A549 (cell line): ENCODE measurements at regions not wholly inside any gene's neighbourhood (a gene's known extent, or its start where the extent isn't known, plus 50 kb on each side); places are given as distances from the start of the nearest gene placed in this dataset.

Source experiments
- CEBPB ChIP-seq, 2 experiments: fragments of >200 bp in 1 of 2; sonication (Bioruptor Twin) in 1 of 2; formaldehyde crosslinking in 1 of 2; IDR thresholded peaks; 2 replicates each; pipeline ENCODE4 v1.6.1; 2012 to 2016
- CTCF ChIP-seq: fragments of >200 bp; sonication (Bioruptor Twin); formaldehyde crosslinking; IDR thresholded peaks from 3 replicates; pipeline ENCODE4 v1.5.1; 2016
- FOSB ChIP-seq: fragments of 250-450 bp; sonication (Bioruptor Pico); IDR thresholded peaks from 2 replicates; pipeline ENCODE4 v1.5.0; 2020; ENCODE audit warnings: mild to moderate bottlenecking, moderate library complexity
- GATA3 ChIP-seq: IDR thresholded peaks from 2 replicates; pipeline ENCODE4 v1.6.1; 2012; ENCODE audit warnings: borderline replicate concordance
- JUN ChIP-seq, 2 experiments: fragments of >200 bp; sonication (Bioruptor Twin); formaldehyde crosslinking; IDR thresholded peaks; 2 replicates in 1 of 2; 3 replicates in 1 of 2; pipeline ENCODE4 v1.6.1; 2016 to 2017
- RFX5 ChIP-seq: fragments of 450-650 bp; IDR thresholded peaks from 2 replicates; pipeline ENCODE4 v1.7.1; 2014; ENCODE audit warnings: antibody characterized with exemption, mild to moderate bottlenecking, moderate library complexity

DNA sequence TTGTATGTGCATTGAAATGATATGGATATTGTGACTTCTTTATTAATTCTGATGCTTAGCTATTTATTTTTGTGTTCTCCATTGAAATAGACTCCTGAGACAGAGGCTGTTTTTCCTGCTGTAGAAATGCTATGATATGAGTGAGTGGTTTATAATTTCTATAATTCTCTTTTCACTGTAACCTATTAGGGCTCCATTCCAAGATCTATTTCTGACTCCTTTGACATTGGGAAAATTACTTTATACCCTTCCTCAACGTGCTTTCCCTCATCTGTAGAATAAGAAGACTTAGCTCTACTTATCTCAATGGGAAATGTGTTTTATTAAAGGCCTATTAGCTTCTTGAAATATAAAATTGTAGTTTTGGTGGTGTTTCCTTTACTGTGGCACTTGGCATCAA, 144.5 kb upstream of the RPRM start:
- TF ChIP-seq JUN (IDR thresholded peaks at IDR 0.05) = no peak
- no peak for TF ChIP-seq CTCF
- no peak for TF ChIP-seq FOSB (CRISPR knock-in tag)
- no peak for TF ChIP-seq GATA3
- TF ChIP-seq RFX5 = no peak
- TF ChIP-seq CEBPB (IDR thresholded peaks at IDR 0.05) = no peak
